ENCODE measurements at regions not wholly inside any gene's neighbourhood (a gene's known extent, or its start where the extent isn't known, plus 50 kb on each side); places are given as distances from the start of the nearest gene placed in this dataset.

GRCh38 chr2:15061268-15061667 lies 428.8 kb downstream of the LRATD1 start:
- Histone ChIP-seq H4K20me1 (ENCODE audit: insufficient read depth) (no peaks in the 10 kb centered on the region), H2AFZ (ENCODE audit: low read depth, low read length, poor library complexity, severe bottlenecking) (no peak overlapping the region)

GRCh38 chr2:15066138-15066537 lies 433.6 kb downstream of the LRATD1 start:
- no peak for DNase-seq (ENCODE audit: low read depth, low spot score)
- peaks cover 14% of the 10 kb centered on the region for H3K27me3 ChIP-seq (ENCODE audit: insufficient read depth, low read length)
- no peak for ATAC-seq
- intact Hi-C loops (cut with micrococcal nuclease), result loop anchor here (10.0 kb wide), 1 partner anchor 509 kb away; no protein-coding TSS in a partner anchor
- no peak overlapping the region for H3K4me3 ChIP-seq (replicated peaks in 1 of 2; ENCODE audit: low read depth in 1 of 2, low read length in 2 of 2)
- H3K9me2 ChIP-seq (ENCODE audit: insufficient read depth), result no peaks in the 10 kb centered on the region
- CTCF ChIA-PET, result no interaction called here
- no peaks in the 10 kb centered on the region for H3K79me2 ChIP-seq (ENCODE audit: insufficient read depth, low read length)
- RAD21 ChIA-PET (ENCODE audit: low non-redundant PET in 1 of 2, low total read pairs in 2 of 2, uncharacterized antibody in 2 of 2, unreplicated experiment in 2 of 2), result no interaction called here
- no peak overlapping the region for H3K27ac ChIP-seq (ENCODE audit: low read depth, low read length)
- no peak overlapping the region for H2AFZ ChIP-seq (ENCODE audit: low read depth, low read length, poor library complexity, severe bottlenecking)
- no peak overlapping the region for H3K9ac ChIP-seq (ENCODE audit: low read length)
- no TSS peak for BruUV-seq (replicated peaks)
- H3K4me2 ChIP-seq (ENCODE audit: low read length), result no peak overlapping the region
- no peaks in the 10 kb centered on the region for H3K9me3 ChIP-seq (ENCODE audit: control insufficient read depth in 1 of 2, insufficient read depth in 1 of 2, low read depth in 1 of 2, low read length in 2 of 2)
- no peaks in the 10 kb centered on the region for H3K36me3 ChIP-seq (ENCODE audit: control insufficient read depth in 1 of 2, insufficient read depth in 2 of 2, low read length in 2 of 2)
- POLR2A ChIA-PET, result no interaction called here
- TF ChIP-seq TCF7L2 (IDR thresholded peaks at IDR 0.05; ENCODE audit: borderline replicate concordance, extremely low read depth, insufficient read depth, insufficient read length) (no peak), EZH2 (IDR thresholded peaks at IDR 0.05) (no peak), YY1 (IDR thresholded peaks at IDR 0.05; ENCODE audit: extremely low read depth, insufficient replicate concordance, low read depth, low read length) (no peak), RAD21 (IDR thresholded peaks at IDR 0.05; ENCODE audit: low read depth) (no peak), JUND (IDR thresholded peaks at IDR 0.05) (no peak), POLR2A (IDR thresholded peaks at IDR 0.05; ENCODE audit: borderline replicate concordance, extremely low read depth, insufficient read depth, insufficient read length) (no peak), CEBPB (IDR thresholded peaks at IDR 0.05; ENCODE audit: low read depth) (no peak)
- TF ChIP-seq, protein P1, sequence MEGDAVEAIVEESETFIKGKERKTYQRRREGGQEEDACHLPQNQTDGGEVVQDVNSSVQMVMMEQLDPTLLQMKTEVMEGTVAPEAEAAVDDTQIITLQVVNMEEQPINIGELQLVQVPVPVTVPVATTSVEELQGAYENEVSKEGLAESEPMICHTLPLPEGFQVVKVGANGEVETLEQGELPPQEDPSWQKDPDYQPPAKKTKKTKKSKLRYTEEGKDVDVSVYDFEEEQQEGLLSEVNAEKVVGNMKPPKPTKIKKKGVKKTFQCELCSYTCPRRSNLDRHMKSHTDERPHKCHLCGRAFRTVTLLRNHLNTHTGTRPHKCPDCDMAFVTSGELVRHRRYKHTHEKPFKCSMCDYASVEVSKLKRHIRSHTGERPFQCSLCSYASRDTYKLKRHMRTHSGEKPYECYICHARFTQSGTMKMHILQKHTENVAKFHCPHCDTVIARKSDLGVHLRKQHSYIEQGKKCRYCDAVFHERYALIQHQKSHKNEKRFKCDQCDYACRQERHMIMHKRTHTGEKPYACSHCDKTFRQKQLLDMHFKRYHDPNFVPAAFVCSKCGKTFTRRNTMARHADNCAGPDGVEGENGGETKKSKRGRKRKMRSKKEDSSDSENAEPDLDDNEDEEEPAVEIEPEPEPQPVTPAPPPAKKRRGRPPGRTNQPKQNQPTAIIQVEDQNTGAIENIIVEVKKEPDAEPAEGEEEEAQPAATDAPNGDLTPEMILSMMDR (IDR thresholded peaks at IDR 0.05 in 2 of 3, conservative IDR thresholded peaks at IDR 0.05 in 1 of 3; ENCODE audit: borderline replicate concordance in 1 of 3, insufficient read depth in 1 of 3, low read depth in 2 of 3, low read length in 2 of 3), result no peak
- H4K20me1 ChIP-seq (ENCODE audit: insufficient read depth), result no peaks in the 10 kb centered on the region
- H3K4me1 ChIP-seq (ENCODE audit: control insufficient read depth in 1 of 2, insufficient read depth in 2 of 2, low read length in 2 of 2), result no peaks in the 10 kb centered on the region

More at GRCh38 chr2:15061268-15061667, 428.8 kb downstream of the LRATD1 start:
- no peak overlapping the region for H3K4me3 ChIP-seq (replicated peaks in 1 of 2; ENCODE audit: low read depth in 1 of 2, low read length in 2 of 2)
- BruUV-seq (replicated peaks), result no TSS peak
- H3K79me2 ChIP-seq (ENCODE audit: insufficient read depth, low read length), result no peaks in the 10 kb centered on the region
- ATAC-seq (no peak), DNase-seq (ENCODE audit: low read depth, low spot score) (no peak)
- H3K9ac ChIP-seq (ENCODE audit: low read length), result no peak overlapping the region
- no peak for TF ChIP-seq EGR1 (IDR thresholded peaks at IDR 0.05; ENCODE audit: low read depth)
- no peak for TF ChIP-seq TCF7L2 (IDR thresholded peaks at IDR 0.05; ENCODE audit: borderline replicate concordance, extremely low read depth, insufficient read depth, insufficient read length)
- no peak for TF ChIP-seq EZH2 (IDR thresholded peaks at IDR 0.05)
- no peak for TF ChIP-seq YY1 (IDR thresholded peaks at IDR 0.05; ENCODE audit: extremely low read depth, insufficient replicate concordance, low read depth, low read length)
- TF ChIP-seq SP1 (IDR thresholded peaks at IDR 0.05; ENCODE audit: low read depth), result no peak
- H3K36me3 ChIP-seq (ENCODE audit: control insufficient read depth in 1 of 2, insufficient read depth in 2 of 2, low read length in 2 of 2), result no peaks in the 10 kb centered on the region
- ChIA-PET POLR2A (no interaction called here), RAD21 (ENCODE audit: low non-redundant PET in 1 of 2, low total read pairs in 2 of 2, uncharacterized antibody in 2 of 2, unreplicated experiment in 2 of 2) (no interaction called here), CTCF (no interaction called here)
- no peaks in the 10 kb centered on the region for H3K9me2 ChIP-seq (ENCODE audit: insufficient read depth)
- peaks cover 14% of the 10 kb centered on the region for H3K27me3 ChIP-seq (ENCODE audit: insufficient read depth, low read length)
- intact Hi-C loops (cut with micrococcal nuclease), result loop anchor here (10.0 kb wide), 1 partner anchor 514 kb away; no protein-coding TSS in a partner anchor
- H3K27ac ChIP-seq (ENCODE audit: low read depth, low read length), result no peak overlapping the region
- H3K9me3 ChIP-seq (ENCODE audit: control insufficient read depth in 1 of 2, insufficient read depth in 1 of 2, low read depth in 1 of 2, low read length in 2 of 2), result no peaks in the 10 kb centered on the region
- no peaks in the 10 kb centered on the region for H3K4me1 ChIP-seq (ENCODE audit: control insufficient read depth in 1 of 2, insufficient read depth in 2 of 2, low read length in 2 of 2)
- H3K4me2 ChIP-seq (ENCODE audit: low read length), result no peak overlapping the region
